ENCODE measurements at regions not wholly inside any gene's neighbourhood (a gene's known extent, or its start where the extent isn't known, plus 50 kb on each side); places are given as distances from the start of the nearest gene placed in this dataset.
"Not testable (repeated sequence)": the region's sequence is repeated elsewhere in the genome, so short reads cannot be mapped to it uniquely, and the experiment has no call there.

- TF ChIP-seq CTCF (IDR thresholded peaks at IDR 0.05; ENCODE audit: low read length); EZH2 (IDR thresholded peaks at IDR 0.05; ENCODE audit: borderline replicate concordance, low read length): not testable (repeated sequence)
Measured at GRCh38 chr20:30533653-30534052, 723.8 kb upstream of the DEFB115 start.
